OCI-LY3 (cell line): ENCODE measurements at regions not wholly inside any gene's neighbourhood (a gene's known extent, or its start where the extent isn't known, plus 50 kb on each side); places are given as distances from the start of the nearest gene placed in this dataset.

Experiments used
- EZH2phosphoT487 ChIP-seq: fragments of 200-600 bp; shearing (Covaris generic); IDR thresholded peaks from 2 replicates; pipeline ENCODE4 v1.6.1; 2018; ENCODE audit warnings: antibody characterized with exemption, mixed run types, low read depth
- TF ChIP-seq, protein P1 (sequence below): fragments of 200-600, 300-600 bp; sonication (generic); IDR thresholded peaks from 2 replicates; pipeline ENCODE4 v1.5.1; 2014; ENCODE audit warnings: antibody characterized with exemption, low read length, low read depth

DNA sequence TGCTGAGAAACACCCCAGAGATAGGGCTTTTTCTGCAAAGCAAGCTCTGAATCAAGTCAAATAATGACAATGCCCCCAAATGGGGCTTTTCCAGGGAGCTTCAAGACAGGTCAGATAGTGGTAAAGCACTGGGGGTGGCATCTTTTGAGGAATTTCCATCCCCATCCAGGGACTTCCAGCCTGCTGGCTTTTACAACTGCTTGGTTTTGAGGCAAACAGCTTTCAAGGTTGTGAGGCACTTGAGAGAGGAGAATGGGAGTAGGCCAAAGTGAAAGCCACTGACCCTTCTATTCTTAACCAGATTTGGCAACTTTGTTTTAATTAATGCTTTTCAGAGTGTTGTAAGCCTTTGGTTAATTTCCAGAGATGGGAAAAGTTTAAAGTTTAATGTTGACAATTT, 762.0 kb upstream of the POU3F3 start:
- TF ChIP-seq, protein P1, sequence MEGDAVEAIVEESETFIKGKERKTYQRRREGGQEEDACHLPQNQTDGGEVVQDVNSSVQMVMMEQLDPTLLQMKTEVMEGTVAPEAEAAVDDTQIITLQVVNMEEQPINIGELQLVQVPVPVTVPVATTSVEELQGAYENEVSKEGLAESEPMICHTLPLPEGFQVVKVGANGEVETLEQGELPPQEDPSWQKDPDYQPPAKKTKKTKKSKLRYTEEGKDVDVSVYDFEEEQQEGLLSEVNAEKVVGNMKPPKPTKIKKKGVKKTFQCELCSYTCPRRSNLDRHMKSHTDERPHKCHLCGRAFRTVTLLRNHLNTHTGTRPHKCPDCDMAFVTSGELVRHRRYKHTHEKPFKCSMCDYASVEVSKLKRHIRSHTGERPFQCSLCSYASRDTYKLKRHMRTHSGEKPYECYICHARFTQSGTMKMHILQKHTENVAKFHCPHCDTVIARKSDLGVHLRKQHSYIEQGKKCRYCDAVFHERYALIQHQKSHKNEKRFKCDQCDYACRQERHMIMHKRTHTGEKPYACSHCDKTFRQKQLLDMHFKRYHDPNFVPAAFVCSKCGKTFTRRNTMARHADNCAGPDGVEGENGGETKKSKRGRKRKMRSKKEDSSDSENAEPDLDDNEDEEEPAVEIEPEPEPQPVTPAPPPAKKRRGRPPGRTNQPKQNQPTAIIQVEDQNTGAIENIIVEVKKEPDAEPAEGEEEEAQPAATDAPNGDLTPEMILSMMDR, result no peak
- TF ChIP-seq EZH2phosphoT487, result no peak
